Vagina (tissue), 2 donors: ENCODE measurements at regions not wholly inside any gene's neighbourhood (a gene's known extent, or its start where the extent isn't known, plus 50 kb on each side); places are given as distances from the start of the nearest gene placed in this dataset.

Experiments
- POLR2A ChIP-seq, 2 donors: fragments of 450-650 bp; IDR thresholded peaks; one replicate each; pipeline ENCODE4 v1.6.1; 2017; ENCODE audit warnings: antibody characterized with exemption in 2 of 2, mild to moderate bottlenecking in 2 of 2, moderate library complexity in 2 of 2
- POLR2AphosphoS5 ChIP-seq, 2 donors: sonication (generic); formaldehyde crosslinking; IDR thresholded peaks; one replicate each; pipeline ENCODE4 v1.9.0; 2017; ENCODE audit warnings: antibody characterized with exemption in 2 of 2, mild to moderate bottlenecking in 2 of 2, low read depth in 1 of 2; ENCODE audit not compliant: insufficient read depth in 1 of 2
- TF ChIP-seq, protein P1 (sequence below), 3 experiments: fragments of 450-650 bp in 2 of 3; fragments of 200-600 bp in 1 of 3; sonication (generic) in 1 of 3; IDR thresholded peaks; one replicate each; pipeline ENCODE4 v1.5.1; 2017 to 2019; ENCODE audit warnings: antibody characterized with exemption in 3 of 3, mild to moderate bottlenecking in 2 of 3, moderate library complexity in 2 of 3

DNA sequence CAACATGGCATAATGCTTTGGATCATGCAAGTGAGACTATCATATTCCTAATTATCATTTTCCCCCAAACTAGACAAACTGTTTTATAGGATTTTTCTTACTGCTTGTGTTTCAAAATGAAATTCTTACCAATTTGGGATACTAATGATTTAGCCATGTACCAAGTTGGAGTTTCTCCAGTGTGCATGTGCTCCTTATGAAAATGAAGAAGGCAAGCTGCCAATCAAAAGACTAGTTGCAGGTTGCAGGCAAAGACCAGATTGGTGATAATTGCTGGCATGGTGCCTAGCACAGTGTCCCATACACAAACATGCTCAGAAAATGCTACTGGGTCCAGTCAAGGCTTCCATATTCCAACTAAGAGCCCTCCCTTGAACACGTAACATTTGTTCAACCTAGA, 771.8 kb upstream of the FANCL start:
- TF ChIP-seq, protein P1, sequence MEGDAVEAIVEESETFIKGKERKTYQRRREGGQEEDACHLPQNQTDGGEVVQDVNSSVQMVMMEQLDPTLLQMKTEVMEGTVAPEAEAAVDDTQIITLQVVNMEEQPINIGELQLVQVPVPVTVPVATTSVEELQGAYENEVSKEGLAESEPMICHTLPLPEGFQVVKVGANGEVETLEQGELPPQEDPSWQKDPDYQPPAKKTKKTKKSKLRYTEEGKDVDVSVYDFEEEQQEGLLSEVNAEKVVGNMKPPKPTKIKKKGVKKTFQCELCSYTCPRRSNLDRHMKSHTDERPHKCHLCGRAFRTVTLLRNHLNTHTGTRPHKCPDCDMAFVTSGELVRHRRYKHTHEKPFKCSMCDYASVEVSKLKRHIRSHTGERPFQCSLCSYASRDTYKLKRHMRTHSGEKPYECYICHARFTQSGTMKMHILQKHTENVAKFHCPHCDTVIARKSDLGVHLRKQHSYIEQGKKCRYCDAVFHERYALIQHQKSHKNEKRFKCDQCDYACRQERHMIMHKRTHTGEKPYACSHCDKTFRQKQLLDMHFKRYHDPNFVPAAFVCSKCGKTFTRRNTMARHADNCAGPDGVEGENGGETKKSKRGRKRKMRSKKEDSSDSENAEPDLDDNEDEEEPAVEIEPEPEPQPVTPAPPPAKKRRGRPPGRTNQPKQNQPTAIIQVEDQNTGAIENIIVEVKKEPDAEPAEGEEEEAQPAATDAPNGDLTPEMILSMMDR (IDR thresholded peaks at IDR 0.05): no peak
- TF ChIP-seq POLR2A (IDR thresholded peaks at IDR 0.05) (no peak), POLR2AphosphoS5 (IDR thresholded peaks at IDR 0.05; ENCODE audit: insufficient read depth in 1 of 2, low read depth in 1 of 2) (no peak)
